Bronchial epithelial cell (primary cell): ENCODE measurements at regions not wholly inside any gene's neighbourhood (a gene's known extent, or its start where the extent isn't known, plus 50 kb on each side); places are given as distances from the start of the nearest gene placed in this dataset.
"Not testable (repeated sequence)": the region's sequence is repeated elsewhere in the genome, so short reads cannot be mapped to it uniquely, and the experiment has no call there.

Experiments used
- DNase-seq: peaks from one replicate; pipeline ENCODE4 v3.0.0-alpha.2; 2010; ENCODE audit warnings: low read depth
- FAIRE-seq: peaks from 2 replicates; lab custom pipeline; 2011; peaks lifted over from hg19 to GRCh38; lab: Jason Lieb, UNC
- H3K27me3 ChIP-seq: 2 replicates; pipeline ENCODE4 v1.5.1; 2011; ENCODE audit warnings: low read length; ENCODE audit not compliant: control insufficient read depth, insufficient read depth
- H3K36me3 ChIP-seq: 2 replicates; pipeline ENCODE4 v1.5.1; 2011; ENCODE audit warnings: low read length; ENCODE audit not compliant: control insufficient read depth, insufficient read depth
- H3K4me3 ChIP-seq: 2 replicates; pipeline ENCODE4 v1.5.1; 2011; ENCODE audit warnings: mild to moderate bottlenecking, low read depth, low read length, control low read depth
- TF ChIP-seq, protein P1 (sequence below): IDR thresholded peaks from 2 replicates; pipeline ENCODE4 v1.5.1; 2011; ENCODE audit warnings: mild to moderate bottlenecking, moderate library complexity, low read length, control low read depth, inconsistent platforms; ENCODE audit not compliant: insufficient read depth, severe bottlenecking

DNA sequence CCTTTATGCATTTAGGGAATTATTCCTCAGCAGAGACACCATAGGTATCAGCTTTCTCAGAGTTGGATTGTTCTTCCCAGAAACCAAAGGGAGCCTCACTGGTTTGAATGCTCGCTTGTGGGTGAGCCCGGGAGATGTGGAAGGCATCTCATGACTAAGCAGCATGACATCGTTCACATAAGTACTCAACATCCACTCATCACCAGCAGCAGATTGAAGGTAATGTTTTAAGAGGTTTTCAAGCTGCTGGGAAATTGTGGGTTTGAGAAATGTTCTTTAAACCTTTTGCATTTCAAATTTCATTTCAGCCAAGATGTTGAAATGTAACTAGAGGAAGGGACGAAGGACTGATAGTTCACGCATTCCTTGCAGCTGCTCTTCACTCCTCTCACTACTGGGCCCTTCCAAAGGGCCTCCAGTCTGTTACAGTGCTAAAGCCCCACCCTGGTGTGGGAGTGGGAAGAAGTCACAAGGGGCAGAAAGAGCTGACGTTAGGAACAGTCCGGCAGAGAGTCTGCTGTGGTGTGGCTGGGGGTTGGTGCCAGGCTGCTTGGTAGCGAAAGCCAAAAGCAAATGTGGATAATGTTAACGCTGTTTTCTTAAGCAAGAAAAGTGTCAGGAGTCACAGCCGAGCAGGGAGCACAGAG, 324.5 kb upstream of the EPHA4 start:
- DNase-seq (peak; percentile 18), FAIRE-seq (no peak)
- Histone ChIP-seq H3K36me3 (no peaks in the 10 kb centered on the region), H3K4me3 (no peak overlapping the region), H3K27me3 (no peaks in the 10 kb centered on the region)
- TF ChIP-seq, protein P1, sequence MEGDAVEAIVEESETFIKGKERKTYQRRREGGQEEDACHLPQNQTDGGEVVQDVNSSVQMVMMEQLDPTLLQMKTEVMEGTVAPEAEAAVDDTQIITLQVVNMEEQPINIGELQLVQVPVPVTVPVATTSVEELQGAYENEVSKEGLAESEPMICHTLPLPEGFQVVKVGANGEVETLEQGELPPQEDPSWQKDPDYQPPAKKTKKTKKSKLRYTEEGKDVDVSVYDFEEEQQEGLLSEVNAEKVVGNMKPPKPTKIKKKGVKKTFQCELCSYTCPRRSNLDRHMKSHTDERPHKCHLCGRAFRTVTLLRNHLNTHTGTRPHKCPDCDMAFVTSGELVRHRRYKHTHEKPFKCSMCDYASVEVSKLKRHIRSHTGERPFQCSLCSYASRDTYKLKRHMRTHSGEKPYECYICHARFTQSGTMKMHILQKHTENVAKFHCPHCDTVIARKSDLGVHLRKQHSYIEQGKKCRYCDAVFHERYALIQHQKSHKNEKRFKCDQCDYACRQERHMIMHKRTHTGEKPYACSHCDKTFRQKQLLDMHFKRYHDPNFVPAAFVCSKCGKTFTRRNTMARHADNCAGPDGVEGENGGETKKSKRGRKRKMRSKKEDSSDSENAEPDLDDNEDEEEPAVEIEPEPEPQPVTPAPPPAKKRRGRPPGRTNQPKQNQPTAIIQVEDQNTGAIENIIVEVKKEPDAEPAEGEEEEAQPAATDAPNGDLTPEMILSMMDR: no peak

DNA sequence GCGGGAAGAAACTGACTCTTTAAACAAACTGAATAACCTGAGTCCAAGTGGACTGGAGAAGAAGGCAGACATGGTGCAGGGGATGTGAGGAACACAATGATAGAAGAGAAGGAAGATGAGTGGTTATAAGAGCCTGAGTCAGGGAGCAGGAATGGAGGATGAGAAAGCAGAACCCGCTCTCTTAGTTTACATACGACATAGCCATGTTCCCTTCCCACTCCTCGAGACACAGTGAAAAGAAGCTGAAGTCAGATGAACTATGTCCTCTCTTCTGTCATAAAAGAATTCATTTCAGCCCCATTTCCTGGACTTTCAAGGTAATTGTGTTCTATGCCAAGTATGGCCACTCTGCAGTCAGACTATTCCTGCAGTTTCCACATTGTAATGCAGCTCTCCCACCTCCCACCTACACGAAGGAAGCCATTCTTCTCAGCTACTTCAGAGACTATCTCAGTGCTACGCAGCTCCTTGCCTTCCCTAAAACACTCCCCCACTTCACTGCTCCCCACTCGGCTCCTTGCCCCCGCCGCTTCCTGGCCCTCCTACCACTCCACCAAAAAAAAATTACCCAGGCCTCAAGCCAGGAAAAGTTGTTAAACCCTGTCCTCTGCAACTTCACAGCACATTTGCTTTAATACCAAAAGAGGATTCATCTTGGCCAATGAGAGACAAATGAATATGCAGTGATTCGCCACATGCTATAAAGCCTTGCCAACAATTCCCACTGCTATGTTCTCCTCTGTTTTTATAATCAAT, 323.4 kb upstream of the EPHA4 start:
- TF ChIP-seq, protein P1: no peak
- no peak for DNase-seq
- FAIRE-seq: no peak
- Histone ChIP-seq H3K36me3 (no peaks in the 10 kb centered on the region), H3K27me3 (no peaks in the 10 kb centered on the region), H3K4me3 (no peak overlapping the region)

DNA sequence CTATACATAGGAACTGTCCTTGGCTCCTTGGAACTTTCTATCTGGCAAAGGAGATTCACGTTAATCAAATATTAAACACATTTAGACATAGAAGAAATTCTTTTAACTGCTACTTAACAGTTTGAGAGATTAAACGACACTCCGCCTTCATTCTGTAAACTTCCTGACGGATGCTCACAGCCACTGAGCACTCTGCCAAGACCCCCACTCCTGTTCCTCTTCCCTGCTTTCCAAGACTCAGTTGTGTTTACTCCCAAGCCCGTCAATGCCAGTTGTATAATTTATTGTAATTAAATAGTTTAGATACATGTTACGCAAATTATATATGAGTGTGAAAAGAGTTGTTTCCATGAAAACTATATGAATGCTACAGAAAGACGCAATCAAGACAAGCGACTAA, 321.4 kb upstream of the EPHA4 start:
- H3K27me3 ChIP-seq: no peaks in the 10 kb centered on the region
- DNase-seq (no peak), FAIRE-seq (no peak)
- TF ChIP-seq, protein P1: no peak
- no peaks in the 10 kb centered on the region for H3K36me3 ChIP-seq
- H3K4me3 ChIP-seq: no peak overlapping the region

DNA sequence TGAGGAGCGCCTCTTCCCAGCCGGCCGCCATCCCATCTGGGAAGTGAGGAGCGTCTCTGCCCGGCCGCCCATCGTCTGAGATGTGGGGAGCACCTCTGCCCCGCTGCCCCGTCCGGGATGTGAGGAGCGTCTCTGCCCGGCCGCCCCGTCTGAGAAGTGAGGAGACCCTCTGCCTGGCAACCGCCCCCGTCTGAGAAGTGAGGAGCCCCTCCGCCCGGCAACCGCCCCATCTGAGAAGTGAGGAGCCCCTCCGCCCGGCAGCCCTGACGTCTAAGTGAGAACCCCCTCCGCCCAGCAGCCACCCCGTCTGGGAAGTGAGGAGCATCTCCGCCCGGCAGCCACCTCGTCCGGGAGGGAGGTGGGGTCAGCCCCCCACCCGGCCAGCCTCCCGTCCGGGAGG, 319.9 kb upstream of the EPHA4 start:
- not testable (repeated sequence) for H3K36me3 ChIP-seq, DNase-seq, H3K27me3 ChIP-seq, FAIRE-seq, H3K4me3 ChIP-seq

DNA sequence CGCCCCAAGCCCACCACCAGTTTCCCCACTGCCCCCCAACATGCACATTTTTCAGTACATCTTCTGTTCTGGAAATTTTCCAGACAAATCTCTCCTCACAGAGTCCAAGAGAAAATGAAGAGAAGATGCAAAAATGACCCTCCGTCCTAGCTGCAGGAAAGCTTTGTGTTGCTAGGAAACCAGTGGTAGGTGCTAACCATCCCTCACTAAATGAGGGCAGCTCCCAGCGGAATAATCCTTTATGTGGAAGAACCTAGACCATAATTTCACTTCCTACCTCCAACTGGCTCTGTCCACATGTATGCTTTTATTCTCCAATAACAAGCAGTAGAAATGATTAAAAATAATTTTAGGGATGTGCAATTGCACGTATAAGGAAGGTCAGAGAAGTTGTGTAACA, 311.9 kb upstream of the EPHA4 start:
- FAIRE-seq: no peak
- Histone ChIP-seq H3K27me3 (no peaks in the 10 kb centered on the region), H3K4me3 (no peak overlapping the region), H3K36me3 (no peaks in the 10 kb centered on the region)
- DNase-seq: no peak
- TF ChIP-seq, protein P1: no peak

DNA sequence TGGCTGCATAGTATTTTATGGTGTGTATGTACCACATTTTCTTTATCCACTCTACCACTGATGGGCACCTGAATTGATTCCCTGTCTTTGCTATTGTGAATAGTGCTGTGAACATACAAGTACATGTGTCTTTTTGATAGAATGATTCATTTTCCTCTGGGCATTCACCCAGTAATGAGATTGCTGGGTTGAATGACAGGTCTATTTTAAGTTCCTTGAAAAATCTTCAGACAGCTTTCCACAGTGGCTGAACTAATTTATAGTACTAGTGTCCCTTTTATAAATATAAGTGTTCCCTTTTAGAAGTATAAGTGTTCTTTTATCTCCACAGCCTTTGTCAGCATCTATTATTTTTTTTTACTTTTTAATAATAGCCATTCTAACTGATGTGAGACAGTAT, 303.9 kb upstream of the EPHA4 start:
- no peak overlapping the region for H3K4me3 ChIP-seq
- DNase-seq (peak; percentile 28), FAIRE-seq (no peak)
- no peaks in the 10 kb centered on the region for H3K27me3 ChIP-seq
- TF ChIP-seq, protein P1: no peak
- no peaks in the 10 kb centered on the region for H3K36me3 ChIP-seq
